ENCODE measurements at regions not wholly inside any gene's neighbourhood (a gene's known extent, or its start where the extent isn't known, plus 50 kb on each side); places are given as distances from the start of the nearest gene placed in this dataset.

DNA sequence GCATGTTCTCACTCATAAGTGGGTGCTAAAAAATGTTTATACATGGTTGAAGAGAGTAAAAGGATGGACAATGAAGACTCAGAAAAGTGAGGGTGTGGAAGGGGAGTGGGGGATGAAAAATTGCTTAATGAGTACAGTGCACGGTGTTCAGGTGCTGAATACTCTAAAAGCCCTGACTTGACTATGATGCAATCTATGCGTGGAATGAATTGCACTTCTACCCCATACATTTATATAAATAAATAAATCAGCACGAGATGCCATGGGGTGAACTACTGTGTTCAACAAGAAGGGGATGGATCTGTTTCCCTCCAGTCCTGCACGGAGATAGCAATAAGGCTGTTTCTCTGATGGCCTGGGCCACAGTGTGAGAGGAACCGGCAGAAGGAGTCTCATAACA, 254.3 kb upstream of the LYZL1 start:
- TF ChIP-seq, protein P1, sequence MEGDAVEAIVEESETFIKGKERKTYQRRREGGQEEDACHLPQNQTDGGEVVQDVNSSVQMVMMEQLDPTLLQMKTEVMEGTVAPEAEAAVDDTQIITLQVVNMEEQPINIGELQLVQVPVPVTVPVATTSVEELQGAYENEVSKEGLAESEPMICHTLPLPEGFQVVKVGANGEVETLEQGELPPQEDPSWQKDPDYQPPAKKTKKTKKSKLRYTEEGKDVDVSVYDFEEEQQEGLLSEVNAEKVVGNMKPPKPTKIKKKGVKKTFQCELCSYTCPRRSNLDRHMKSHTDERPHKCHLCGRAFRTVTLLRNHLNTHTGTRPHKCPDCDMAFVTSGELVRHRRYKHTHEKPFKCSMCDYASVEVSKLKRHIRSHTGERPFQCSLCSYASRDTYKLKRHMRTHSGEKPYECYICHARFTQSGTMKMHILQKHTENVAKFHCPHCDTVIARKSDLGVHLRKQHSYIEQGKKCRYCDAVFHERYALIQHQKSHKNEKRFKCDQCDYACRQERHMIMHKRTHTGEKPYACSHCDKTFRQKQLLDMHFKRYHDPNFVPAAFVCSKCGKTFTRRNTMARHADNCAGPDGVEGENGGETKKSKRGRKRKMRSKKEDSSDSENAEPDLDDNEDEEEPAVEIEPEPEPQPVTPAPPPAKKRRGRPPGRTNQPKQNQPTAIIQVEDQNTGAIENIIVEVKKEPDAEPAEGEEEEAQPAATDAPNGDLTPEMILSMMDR (IDR thresholded peaks at IDR 0.05): no peak
- no peak for TF ChIP-seq POLR2A (IDR thresholded peaks at IDR 0.05)
